ENCODE measurements at regions not wholly inside any gene's neighbourhood (a gene's known extent, or its start where the extent isn't known, plus 50 kb on each side); places are given as distances from the start of the nearest gene placed in this dataset.

DNA sequence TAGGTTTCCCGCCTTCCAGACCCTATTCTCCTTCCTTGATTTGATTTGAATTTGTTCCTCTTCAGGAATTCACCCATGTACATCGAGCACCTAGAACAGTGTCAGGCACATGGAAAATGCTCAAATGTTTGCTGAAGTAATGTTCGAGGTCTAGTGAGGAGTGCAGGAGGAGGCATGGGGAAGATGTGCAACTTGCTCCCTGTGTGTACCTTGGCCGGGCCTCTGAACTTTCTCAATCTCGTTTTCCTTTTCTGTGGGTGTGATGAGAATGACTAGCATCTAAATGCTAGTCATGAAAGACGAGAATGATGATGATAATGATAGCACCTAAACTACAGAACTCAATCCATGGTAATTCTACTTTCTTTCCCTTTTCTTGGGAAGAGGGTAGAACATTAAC lies 279.1 kb upstream of the PLET1 start:
- no peak for TF ChIP-seq POLR2AphosphoS5 (IDR thresholded peaks at IDR 0.05; ENCODE audit: insufficient read depth, low read depth, low read length)
- no peak for TF ChIP-seq MYC (IDR thresholded peaks at IDR 0.05; ENCODE audit: low read depth, low read length)
- no peak for TF ChIP-seq JUN (IDR thresholded peaks at IDR 0.05; ENCODE audit: borderline replicate concordance, insufficient read depth, insufficient read length, low read depth)
- TF ChIP-seq POLR2A (IDR thresholded peaks at IDR 0.05; ENCODE audit: low read depth, low read length), result no peak
- TF ChIP-seq, protein P1, sequence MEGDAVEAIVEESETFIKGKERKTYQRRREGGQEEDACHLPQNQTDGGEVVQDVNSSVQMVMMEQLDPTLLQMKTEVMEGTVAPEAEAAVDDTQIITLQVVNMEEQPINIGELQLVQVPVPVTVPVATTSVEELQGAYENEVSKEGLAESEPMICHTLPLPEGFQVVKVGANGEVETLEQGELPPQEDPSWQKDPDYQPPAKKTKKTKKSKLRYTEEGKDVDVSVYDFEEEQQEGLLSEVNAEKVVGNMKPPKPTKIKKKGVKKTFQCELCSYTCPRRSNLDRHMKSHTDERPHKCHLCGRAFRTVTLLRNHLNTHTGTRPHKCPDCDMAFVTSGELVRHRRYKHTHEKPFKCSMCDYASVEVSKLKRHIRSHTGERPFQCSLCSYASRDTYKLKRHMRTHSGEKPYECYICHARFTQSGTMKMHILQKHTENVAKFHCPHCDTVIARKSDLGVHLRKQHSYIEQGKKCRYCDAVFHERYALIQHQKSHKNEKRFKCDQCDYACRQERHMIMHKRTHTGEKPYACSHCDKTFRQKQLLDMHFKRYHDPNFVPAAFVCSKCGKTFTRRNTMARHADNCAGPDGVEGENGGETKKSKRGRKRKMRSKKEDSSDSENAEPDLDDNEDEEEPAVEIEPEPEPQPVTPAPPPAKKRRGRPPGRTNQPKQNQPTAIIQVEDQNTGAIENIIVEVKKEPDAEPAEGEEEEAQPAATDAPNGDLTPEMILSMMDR (IDR thresholded peaks at IDR 0.05; ENCODE audit: extremely low read depth in 1 of 2, insufficient read depth in 1 of 2, low read depth in 1 of 2, low read length in 2 of 2), result no peak
- TF ChIP-seq, protein P2, sequence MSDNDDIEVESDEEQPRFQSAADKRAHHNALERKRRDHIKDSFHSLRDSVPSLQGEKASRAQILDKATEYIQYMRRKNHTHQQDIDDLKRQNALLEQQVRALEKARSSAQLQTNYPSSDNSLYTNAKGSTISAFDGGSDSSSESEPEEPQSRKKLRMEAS (IDR thresholded peaks at IDR 0.05; ENCODE audit: insufficient read depth, insufficient read length), result no peak
- no peak for TF ChIP-seq GATA2 (IDR thresholded peaks at IDR 0.05; ENCODE audit: insufficient read depth, insufficient read length, low read depth, low read length)
- no peak for TF ChIP-seq FOS (IDR thresholded peaks at IDR 0.05; ENCODE audit: borderline replicate concordance, insufficient read depth, low read length)
- TF ChIP-seq EZH2 (IDR thresholded peaks at IDR 0.05; ENCODE audit: borderline replicate concordance, low read depth, low read length, severe bottlenecking), result no peak
- dilution Hi-C loops (cut with MboI; ENCODE audit: extremely low pct_ligation_motif_present, low sequenced_read_pairs), result no loop called here
- ChIA-PET POLR2A (no interaction called here), CTCF (no interaction called here)
- DNase-seq (ENCODE audit: low read depth, low spot score), result no peak
- Histone ChIP-seq H3K4me2 (ENCODE audit: insufficient read depth, low read length) (no peak overlapping the region), H3K4me1 (ENCODE audit: control insufficient read depth, extremely low read depth, insufficient read depth, low read length) (no peaks in the 10 kb centered on the region), H3K9me1 (replicated peaks; ENCODE audit: control insufficient read depth, extremely low read depth, insufficient read depth, low read length) (no peaks in the 10 kb centered on the region), H3K27ac (ENCODE audit: insufficient read depth, low read depth, low read length) (no peak overlapping the region), H3K9ac (replicated peaks; ENCODE audit: extremely low read depth, insufficient read depth, low read length) (no peak overlapping the region), H4K20me1 (replicated peaks; ENCODE audit: control insufficient read depth, extremely low read depth, insufficient read depth, low read length) (no peaks in the 10 kb centered on the region), H3K4me3 (replicated peaks in 1 of 3; ENCODE audit: insufficient read depth in 1 of 3, low read depth in 1 of 3, low read length in 3 of 3) (no peak overlapping the region), H2AFZ (ENCODE audit: low read depth, low read length) (no peak overlapping the region), H3K79me2 (ENCODE audit: control insufficient read depth, insufficient read depth, low read length) (no peaks in the 10 kb centered on the region), H3K36me3 (ENCODE audit: control insufficient read depth in 2 of 2, extremely low read depth in 1 of 2, insufficient read depth in 2 of 2, low read length in 2 of 2) (no peaks in the 10 kb centered on the region), H3K27me3 (ENCODE audit: control insufficient read depth in 2 of 2, insufficient read depth in 2 of 2, low read length in 2 of 2) (no peaks in the 10 kb centered on the region), H3K9me3 (replicated peaks; ENCODE audit: control insufficient read depth, insufficient read depth, low read length) (no peaks in the 10 kb centered on the region)
- no peak for FAIRE-seq
- intact Hi-C loops (cut with micrococcal nuclease), result no loop called here
- BruUV-seq (replicated peaks), result no TSS peak
